ENCODE measurements at regions not wholly inside any gene's neighbourhood (a gene's known extent, or its start where the extent isn't known, plus 50 kb on each side); places are given as distances from the start of the nearest gene placed in this dataset.

DNA sequence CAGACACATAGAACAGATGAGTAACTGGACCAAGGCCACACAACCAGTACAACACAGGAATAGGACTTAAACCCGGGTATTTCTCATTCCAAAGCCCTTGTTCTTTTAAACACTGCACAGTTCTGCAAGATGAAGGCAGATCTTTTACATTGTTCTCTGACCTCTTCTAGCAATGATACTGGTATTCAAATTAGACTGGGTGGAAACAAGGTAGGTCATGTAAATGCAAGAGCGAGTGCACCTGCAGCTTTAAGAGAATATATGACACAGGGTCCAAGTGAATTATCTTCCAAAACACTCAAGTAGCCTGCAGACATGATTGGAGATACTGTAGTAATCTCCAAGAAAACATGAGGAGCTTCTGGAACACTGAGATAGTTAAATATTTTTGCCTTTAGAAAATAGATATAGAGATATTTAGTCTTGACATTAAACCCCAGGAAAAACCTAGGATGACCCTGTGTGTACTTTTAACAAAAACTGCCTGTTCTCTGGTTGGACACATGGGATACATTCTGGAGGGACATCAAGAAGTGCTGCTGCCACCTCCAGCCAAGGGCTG, 130.6 kb upstream of the EPB41L4A start (continued):
- TF ChIP-seq GABPB2 (CRISPR knock-in tag; conservative IDR thresholded peaks at IDR 0.05), result no peak
- TF ChIP-seq ZNF174 (CRISPR knock-in tag; IDR thresholded peaks at IDR 0.05), result no peak
- TF ChIP-seq, protein P1, sequence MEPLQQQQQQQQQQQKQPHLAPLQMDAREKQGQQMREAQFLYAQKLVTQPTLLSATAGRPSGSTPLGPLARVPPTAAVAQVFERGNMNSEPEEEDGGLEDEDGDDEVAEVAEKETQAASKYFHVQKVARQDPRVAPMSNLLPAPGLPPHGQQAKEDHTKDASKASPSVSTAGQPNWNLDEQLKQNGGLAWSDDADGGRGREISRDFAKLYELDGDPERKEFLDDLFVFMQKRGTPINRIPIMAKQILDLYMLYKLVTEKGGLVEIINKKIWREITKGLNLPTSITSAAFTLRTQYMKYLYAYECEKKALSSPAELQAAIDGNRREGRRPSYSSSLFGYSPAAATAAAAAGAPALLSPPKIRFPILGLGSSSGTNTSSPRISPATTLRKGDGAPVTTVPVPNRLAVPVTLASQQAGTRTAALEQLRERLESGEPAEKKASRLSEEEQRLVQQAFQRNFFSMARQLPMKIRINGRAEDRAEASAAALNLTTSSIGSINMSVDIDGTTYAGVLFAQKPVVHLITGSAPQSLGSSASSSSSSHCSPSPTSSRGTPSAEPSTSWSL (CRISPR knock-in tag; IDR thresholded peaks at IDR 0.05; ENCODE audit: borderline replicate concordance), result no peak
- peak; percentile 97 for TF ChIP-seq NCOR1 (IDR thresholded peaks at IDR 0.05)
- TF ChIP-seq CSDE1 (IDR thresholded peaks at IDR 0.05), result no peak
- TF ChIP-seq ZNF197 (CRISPR knock-in tag; IDR thresholded peaks at IDR 0.05; ENCODE audit: low read depth), result peak; percentile 82; the same call in 1 of the 2 replicates
- no peak for TF ChIP-seq ZNF24 (IDR thresholded peaks at IDR 0.05)
- TF ChIP-seq FOXJ2 (tag; IDR thresholded peaks at IDR 0.05), result no peak
- TF ChIP-seq MCM2 (IDR thresholded peaks at IDR 0.05; ENCODE audit: low read depth), result no peak
- no peak for TF ChIP-seq ZNF316 (IDR thresholded peaks at IDR 0.05)
- no peak for TF ChIP-seq ZNF232 (CRISPR knock-in tag; IDR thresholded peaks at IDR 0.05)
- no peak for TF ChIP-seq CBX8 (IDR thresholded peaks at IDR 0.05; ENCODE audit: borderline replicate concordance, extremely low read depth, low read depth, low read length, poor library complexity, severe bottlenecking)
- no peak for TF ChIP-seq ZNF785 (CRISPR knock-in tag; IDR thresholded peaks at IDR 0.05)
- no peak for TF ChIP-seq RUNX1 (IDR thresholded peaks at IDR 0.05; ENCODE audit: low read depth)
- no peak for TF ChIP-seq HSF4 (CRISPR knock-in tag; IDR thresholded peaks at IDR 0.05; ENCODE audit: borderline replicate concordance)
- no peak for TF ChIP-seq SIX5 (IDR thresholded peaks at IDR 0.05; ENCODE audit: borderline replicate concordance in 1 of 2, insufficient read depth in 1 of 2, low read depth in 1 of 2, low read length in 2 of 2)
- TF ChIP-seq ATF7 (IDR thresholded peaks at IDR 0.05), result peak; percentile 45; the same call in 1 of the 2 replicates
- peak in 1 of 2 experiments; percentile 66; a peak in 1 of 4 replicates for TF ChIP-seq TEAD1 (CRISPR knock-in tag; IDR thresholded peaks at IDR 0.05)
- peak; percentile 80 for TF ChIP-seq ZNF644 (tag; IDR thresholded peaks at IDR 0.05; ENCODE audit: low read depth)
- no peak for TF ChIP-seq PHB (CRISPR knock-in tag; IDR thresholded peaks at IDR 0.05)
- TF ChIP-seq GTF2E2 (tag; IDR thresholded peaks at IDR 0.05), result no peak
- TF ChIP-seq SP1 (CRISPR knock-in tag; IDR thresholded peaks at IDR 0.05), result no peak
- no peak for TF ChIP-seq TAF7 (tag; IDR thresholded peaks at IDR 0.05)
- TF ChIP-seq, protein P2, sequence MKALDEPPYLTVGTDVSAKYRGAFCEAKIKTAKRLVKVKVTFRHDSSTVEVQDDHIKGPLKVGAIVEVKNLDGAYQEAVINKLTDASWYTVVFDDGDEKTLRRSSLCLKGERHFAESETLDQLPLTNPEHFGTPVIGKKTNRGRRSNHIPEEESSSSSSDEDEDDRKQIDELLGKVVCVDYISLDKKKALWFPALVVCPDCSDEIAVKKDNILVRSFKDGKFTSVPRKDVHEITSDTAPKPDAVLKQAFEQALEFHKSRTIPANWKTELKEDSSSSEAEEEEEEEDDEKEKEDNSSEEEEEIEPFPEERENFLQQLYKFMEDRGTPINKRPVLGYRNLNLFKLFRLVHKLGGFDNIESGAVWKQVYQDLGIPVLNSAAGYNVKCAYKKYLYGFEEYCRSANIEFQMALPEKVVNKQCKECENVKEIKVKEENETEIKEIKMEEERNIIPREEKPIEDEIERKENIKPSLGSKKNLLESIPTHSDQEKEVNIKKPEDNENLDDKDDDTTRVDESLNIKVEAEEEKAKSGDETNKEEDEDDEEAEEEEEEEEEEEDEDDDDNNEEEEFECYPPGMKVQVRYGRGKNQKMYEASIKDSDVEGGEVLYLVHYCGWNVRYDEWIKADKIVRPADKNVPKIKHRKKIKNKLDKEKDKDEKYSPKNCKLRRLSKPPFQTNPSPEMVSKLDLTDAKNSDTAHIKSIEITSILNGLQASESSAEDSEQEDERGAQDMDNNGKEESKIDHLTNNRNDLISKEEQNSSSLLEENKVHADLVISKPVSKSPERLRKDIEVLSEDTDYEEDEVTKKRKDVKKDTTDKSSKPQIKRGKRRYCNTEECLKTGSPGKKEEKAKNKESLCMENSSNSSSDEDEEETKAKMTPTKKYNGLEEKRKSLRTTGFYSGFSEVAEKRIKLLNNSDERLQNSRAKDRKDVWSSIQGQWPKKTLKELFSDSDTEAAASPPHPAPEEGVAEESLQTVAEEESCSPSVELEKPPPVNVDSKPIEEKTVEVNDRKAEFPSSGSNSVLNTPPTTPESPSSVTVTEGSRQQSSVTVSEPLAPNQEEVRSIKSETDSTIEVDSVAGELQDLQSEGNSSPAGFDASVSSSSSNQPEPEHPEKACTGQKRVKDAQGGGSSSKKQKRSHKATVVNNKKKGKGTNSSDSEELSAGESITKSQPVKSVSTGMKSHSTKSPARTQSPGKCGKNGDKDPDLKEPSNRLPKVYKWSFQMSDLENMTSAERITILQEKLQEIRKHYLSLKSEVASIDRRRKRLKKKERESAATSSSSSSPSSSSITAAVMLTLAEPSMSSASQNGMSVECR (CRISPR knock-in tag; IDR thresholded peaks at IDR 0.05), result no peak
- no peak for TF ChIP-seq ZKSCAN1 (IDR thresholded peaks at IDR 0.05; ENCODE audit: low read depth, low read length)
- no peak for TF ChIP-seq STAG1 (CRISPR knock-in tag; IDR thresholded peaks at IDR 0.05; ENCODE audit: borderline replicate concordance)
- peak; percentile 85 for TF ChIP-seq PHB2 (IDR thresholded peaks at IDR 0.05; ENCODE audit: low read depth)
